HCT116 (cell line): ENCODE measurements at regions not wholly inside any gene's neighbourhood (a gene's known extent, or its start where the extent isn't known, plus 50 kb on each side); places are given as distances from the start of the nearest gene placed in this dataset.

ENCODE experiments used
- EZH2 ChIP-seq: fragments of 200-600 bp; sonication (generic); IDR thresholded peaks from 2 replicates; pipeline ENCODE4 v1.6.1; 2017; ENCODE audit warnings: antibody characterized with exemption, mixed run types
- FOSL1 ChIP-seq: IDR thresholded peaks from 2 replicates; pipeline ENCODE4 v1.6.1; 2012; ENCODE audit warnings: low read depth
- JUND ChIP-seq: IDR thresholded peaks from 2 replicates; pipeline ENCODE4 v1.6.1; 2012
- SP1 ChIP-seq: IDR thresholded peaks from 2 replicates; pipeline ENCODE4 v1.6.1; 2012; ENCODE audit warnings: low read depth
- YY1 ChIP-seq: IDR thresholded peaks from 2 replicates; pipeline ENCODE4 v1.6.1; 2011; ENCODE audit warnings: low read length, low read depth, moderate library complexity, mild to moderate bottlenecking; ENCODE audit not compliant: insufficient replicate concordance; ENCODE audit errors: extremely low read depth
- ZNF274 ChIP-seq: fragments of 200-500 bp; sonication (Bioruptor generic); IDR thresholded peaks from 2 replicates; pipeline ENCODE4 v1.6.1; 2014; ENCODE audit warnings: mild to moderate bottlenecking, low read depth, low read length, inconsistent platforms
- TF ChIP-seq, protein P1 (sequence below), 3 experiments: fragments of 200-600 bp in 1 of 3; sonication (generic) in 1 of 3; IDR thresholded peaks in 2 of 3; conservative IDR thresholded peaks in 1 of 3; 2 replicates each; pipeline ENCODE4 v1.5.1; 2012 to 2017; ENCODE audit warnings: low read depth in 2 of 3, low read length in 2 of 3, antibody characterized with exemption in 1 of 3, borderline replicate concordance in 1 of 3, control low read depth in 1 of 3, mild to moderate bottlenecking in 1 of 3, mixed read lengths in 1 of 3, mixed run types in 1 of 3, moderate library complexity in 1 of 3; ENCODE audit not compliant: insufficient read depth in 1 of 3

DNA sequence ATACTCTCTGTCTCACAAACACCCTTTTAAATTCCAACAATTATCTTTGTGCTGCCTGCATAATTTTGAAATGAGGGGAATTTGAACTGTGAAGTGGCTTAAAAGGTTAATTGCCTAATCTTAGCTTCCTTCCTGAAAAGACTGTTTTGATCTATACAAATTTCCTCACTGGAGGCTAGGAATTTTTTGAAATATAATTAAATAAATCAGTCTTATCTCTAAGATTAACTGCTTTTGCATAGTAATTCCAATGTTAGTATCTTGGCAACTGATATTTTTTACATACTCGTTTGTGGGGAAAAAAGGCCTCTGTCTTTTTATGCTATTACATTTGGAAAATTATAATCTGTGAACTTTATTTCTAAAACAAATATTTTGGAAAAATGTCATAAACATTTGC, 498.5 kb downstream of the TMTC2 start:
- TF ChIP-seq EZH2 (no peak), YY1 (no peak), FOSL1 (no peak), JUND (no peak), SP1 (no peak), ZNF274 (no peak)
- TF ChIP-seq, protein P1, sequence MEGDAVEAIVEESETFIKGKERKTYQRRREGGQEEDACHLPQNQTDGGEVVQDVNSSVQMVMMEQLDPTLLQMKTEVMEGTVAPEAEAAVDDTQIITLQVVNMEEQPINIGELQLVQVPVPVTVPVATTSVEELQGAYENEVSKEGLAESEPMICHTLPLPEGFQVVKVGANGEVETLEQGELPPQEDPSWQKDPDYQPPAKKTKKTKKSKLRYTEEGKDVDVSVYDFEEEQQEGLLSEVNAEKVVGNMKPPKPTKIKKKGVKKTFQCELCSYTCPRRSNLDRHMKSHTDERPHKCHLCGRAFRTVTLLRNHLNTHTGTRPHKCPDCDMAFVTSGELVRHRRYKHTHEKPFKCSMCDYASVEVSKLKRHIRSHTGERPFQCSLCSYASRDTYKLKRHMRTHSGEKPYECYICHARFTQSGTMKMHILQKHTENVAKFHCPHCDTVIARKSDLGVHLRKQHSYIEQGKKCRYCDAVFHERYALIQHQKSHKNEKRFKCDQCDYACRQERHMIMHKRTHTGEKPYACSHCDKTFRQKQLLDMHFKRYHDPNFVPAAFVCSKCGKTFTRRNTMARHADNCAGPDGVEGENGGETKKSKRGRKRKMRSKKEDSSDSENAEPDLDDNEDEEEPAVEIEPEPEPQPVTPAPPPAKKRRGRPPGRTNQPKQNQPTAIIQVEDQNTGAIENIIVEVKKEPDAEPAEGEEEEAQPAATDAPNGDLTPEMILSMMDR (IDR thresholded peaks at IDR 0.05 in 2 of 3, conservative IDR thresholded peaks at IDR 0.05 in 1 of 3; ENCODE audit: borderline replicate concordance in 1 of 3, insufficient read depth in 1 of 3, low read depth in 2 of 3, low read length in 2 of 3): no peak
